OCI-LY1 (cell line): ENCODE measurements at regions not wholly inside any gene's neighbourhood (a gene's known extent, or its start where the extent isn't known, plus 50 kb on each side); places are given as distances from the start of the nearest gene placed in this dataset.

Experiments
- H2AFZ ChIP-seq: fragments of 200-600 bp; sonication (generic), shearing (Covaris generic); 2 replicates; pipeline ENCODE4 v1.6.0; 2014; ENCODE audit warnings: antibody characterized with exemption, mild to moderate bottlenecking, low read length
- H3F3A ChIP-seq: fragments of 200-600 bp; sonication (generic), shearing (Covaris generic); 2 replicates; pipeline ENCODE4 v1.6.0; 2014; ENCODE audit warnings: mild to moderate bottlenecking, antibody characterized with exemption, low read length, moderate library complexity; ENCODE audit not compliant: insufficient read depth
- H3K27ac ChIP-seq: fragments of 200-600 bp; sonication (generic); 2 replicates; pipeline ENCODE4 v1.5.1; 2014; ENCODE audit warnings: low read length, mixed run types, mild to moderate bottlenecking, low read depth; ENCODE audit not compliant: poor library complexity, severe bottlenecking
- H3K27me3 ChIP-seq: fragments of 200-600 bp; sonication (generic); 2 replicates; pipeline ENCODE4 v1.6.0; 2014; ENCODE audit warnings: antibody characterized with exemption, mild to moderate bottlenecking, low read length, moderate library complexity; ENCODE audit not compliant: insufficient read depth
- H3K36me3 ChIP-seq: fragments of 200-600 bp; sonication (generic); 2 replicates; pipeline ENCODE4 v1.6.1; 2014; ENCODE audit warnings: mild to moderate bottlenecking, antibody characterized with exemption, low read length, moderate library complexity, mixed read lengths; ENCODE audit not compliant: insufficient read depth
- H3K4me1 ChIP-seq: fragments of 200-600 bp; sonication (generic); 2 replicates; pipeline ENCODE4 v1.5.1; 2014; ENCODE audit warnings: mild to moderate bottlenecking, low read length, moderate library complexity; ENCODE audit not compliant: insufficient read depth, severe bottlenecking
- H3K4me2 ChIP-seq: fragments of 200-600 bp; sonication (generic), shearing (Covaris generic); 2 replicates; pipeline ENCODE4 v1.6.1; 2014; ENCODE audit warnings: low read length
- H3K4me3 ChIP-seq: fragments of 200-600 bp; sonication (generic); 2 replicates; pipeline ENCODE4 v1.5.1; 2014; ENCODE audit warnings: low read length, low read depth, mild to moderate bottlenecking, mixed read lengths; ENCODE audit not compliant: poor library complexity, severe bottlenecking
- H3K79me2 ChIP-seq: fragments of 200-600 bp; shearing (Covaris generic); 2 replicates; pipeline ENCODE4 v1.6.1; 2016; ENCODE audit warnings: mixed run types, low read length, mixed read lengths; ENCODE audit not compliant: insufficient read depth
- H3K9ac ChIP-seq: fragments of 200-600 bp; sonication (generic), shearing (Covaris generic); 2 replicates; pipeline ENCODE4 v1.6.1; 2014; ENCODE audit warnings: mild to moderate bottlenecking, low read length, mixed read lengths
- H3K9me2 ChIP-seq: fragments of 200-600 bp; sonication (generic), shearing (Covaris generic); 2 replicates; pipeline ENCODE4 v1.6.1; 2014; ENCODE audit warnings: low read depth, mild to moderate bottlenecking, low read length, mixed read lengths
- H3K9me3 ChIP-seq: fragments of 200-600 bp; shearing (Covaris generic); 2 replicates; pipeline ENCODE4 v1.6.1; 2014; ENCODE audit warnings: low read length, mixed read lengths
- H4K20me1 ChIP-seq: fragments of 200-600 bp; sonication (generic), shearing (Covaris generic); 2 replicates; pipeline ENCODE4 v1.6.0; 2016; ENCODE audit warnings: mild to moderate bottlenecking, low read length; ENCODE audit not compliant: insufficient read depth
- EZH2 ChIP-seq: fragments of 200-600 bp; sonication (generic), shearing (Covaris generic); IDR thresholded peaks from 2 replicates; pipeline ENCODE4 v1.8.0; 2017; ENCODE audit warnings: borderline replicate concordance, mixed run types, mild to moderate bottlenecking, antibody characterized with exemption, low read length, moderate library complexity, mixed read lengths
- TF ChIP-seq, protein P1 (sequence below): fragments of 200-600 bp; sonication (generic), shearing (Covaris generic); IDR thresholded peaks from 2 replicates; pipeline ENCODE4 v1.5.1; 2017; ENCODE audit warnings: mild to moderate bottlenecking, antibody characterized with exemption, low read length, moderate library complexity, mixed read lengths

DNA sequence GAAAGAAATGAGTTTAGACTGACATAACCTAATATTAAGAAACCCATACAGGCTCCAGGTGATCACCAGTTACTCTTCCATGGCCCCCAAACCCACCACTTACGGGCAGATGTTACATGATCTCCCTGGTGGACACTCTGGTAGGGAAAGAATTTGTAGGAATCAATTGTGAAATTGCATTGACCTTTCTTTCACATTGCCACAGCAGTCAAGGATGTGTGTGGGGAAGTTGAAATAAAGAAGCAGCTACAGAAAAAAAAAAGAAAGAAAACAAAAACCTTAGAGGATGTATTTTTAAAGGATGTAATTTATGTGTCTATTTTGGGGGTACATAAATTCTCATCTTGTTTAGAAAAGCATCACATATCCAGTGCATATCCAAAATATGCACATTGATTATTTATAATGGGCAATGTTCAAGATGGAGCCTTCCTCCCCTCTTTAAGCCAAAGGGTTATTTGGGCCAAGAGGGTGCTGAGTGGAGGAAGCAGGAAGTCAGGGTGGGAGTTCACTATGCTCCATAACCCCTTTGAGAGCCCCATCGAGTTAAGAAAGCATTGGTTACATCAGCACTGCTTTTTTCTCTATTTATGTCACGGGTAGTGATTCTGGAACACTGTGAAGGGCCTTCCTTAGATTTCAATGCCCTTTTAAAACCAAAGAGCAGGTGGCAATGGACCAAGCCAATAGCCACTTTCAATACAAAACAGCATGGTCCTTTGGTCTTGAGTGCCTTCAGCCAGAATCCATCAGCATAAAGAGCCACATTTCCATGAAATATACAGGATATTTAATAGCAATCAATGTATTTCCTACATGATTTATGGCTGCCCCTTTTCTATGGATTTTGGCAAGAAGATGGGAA, 169.6 kb downstream of the LACC1 start:
- Histone ChIP-seq H3K27ac (no peak overlapping the region), H3K4me2 (no peak overlapping the region), H2AFZ (no peak overlapping the region), H3K36me3 (no peaks in the 10 kb centered on the region), H3K4me1 (no peaks in the 10 kb centered on the region), H3F3A (no peaks in the 10 kb centered on the region), H3K9ac (no peak overlapping the region), H3K27me3 (no peaks in the 10 kb centered on the region), H3K79me2 (no peaks in the 10 kb centered on the region), H4K20me1 (no peaks in the 10 kb centered on the region), H3K9me2 (no peaks in the 10 kb centered on the region), H3K9me3 (no peaks in the 10 kb centered on the region), H3K4me3 (no peak overlapping the region)
- TF ChIP-seq, protein P1, sequence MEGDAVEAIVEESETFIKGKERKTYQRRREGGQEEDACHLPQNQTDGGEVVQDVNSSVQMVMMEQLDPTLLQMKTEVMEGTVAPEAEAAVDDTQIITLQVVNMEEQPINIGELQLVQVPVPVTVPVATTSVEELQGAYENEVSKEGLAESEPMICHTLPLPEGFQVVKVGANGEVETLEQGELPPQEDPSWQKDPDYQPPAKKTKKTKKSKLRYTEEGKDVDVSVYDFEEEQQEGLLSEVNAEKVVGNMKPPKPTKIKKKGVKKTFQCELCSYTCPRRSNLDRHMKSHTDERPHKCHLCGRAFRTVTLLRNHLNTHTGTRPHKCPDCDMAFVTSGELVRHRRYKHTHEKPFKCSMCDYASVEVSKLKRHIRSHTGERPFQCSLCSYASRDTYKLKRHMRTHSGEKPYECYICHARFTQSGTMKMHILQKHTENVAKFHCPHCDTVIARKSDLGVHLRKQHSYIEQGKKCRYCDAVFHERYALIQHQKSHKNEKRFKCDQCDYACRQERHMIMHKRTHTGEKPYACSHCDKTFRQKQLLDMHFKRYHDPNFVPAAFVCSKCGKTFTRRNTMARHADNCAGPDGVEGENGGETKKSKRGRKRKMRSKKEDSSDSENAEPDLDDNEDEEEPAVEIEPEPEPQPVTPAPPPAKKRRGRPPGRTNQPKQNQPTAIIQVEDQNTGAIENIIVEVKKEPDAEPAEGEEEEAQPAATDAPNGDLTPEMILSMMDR = no peak
- TF ChIP-seq EZH2 = no peak

DNA sequence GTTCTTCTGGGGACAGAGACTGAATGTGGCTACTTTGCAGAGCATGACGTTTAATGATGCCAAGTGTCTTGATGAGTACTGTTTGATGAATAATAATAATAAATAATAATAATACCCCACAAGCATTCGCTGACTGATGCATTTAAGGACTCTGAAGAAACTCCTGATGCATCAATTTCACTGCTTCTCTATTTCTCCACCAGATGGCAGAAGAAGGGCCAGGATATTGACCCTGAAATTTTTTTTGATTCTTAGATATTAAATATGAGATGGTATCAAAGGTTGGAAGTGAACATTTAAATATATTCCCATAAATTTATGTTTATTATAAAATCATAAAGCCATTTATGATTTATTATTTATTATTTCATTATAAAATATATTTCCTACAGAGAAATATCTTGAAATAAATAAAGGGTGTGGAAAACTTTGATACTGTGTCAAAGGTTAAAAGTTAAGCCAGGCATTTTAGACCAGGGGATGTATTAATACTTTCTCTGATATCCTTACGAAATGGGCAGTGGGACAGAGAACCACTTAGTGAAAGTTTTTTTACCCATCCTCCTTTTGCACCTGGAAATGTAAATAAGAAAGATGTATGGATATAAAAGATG, 170.9 kb downstream of the LACC1 start:
- H3K4me1 ChIP-seq = no peaks in the 10 kb centered on the region
- H3K27ac ChIP-seq = no peak overlapping the region
- H3K9me3 ChIP-seq = no peaks in the 10 kb centered on the region
- no peaks in the 10 kb centered on the region for H3K27me3 ChIP-seq
- no peak overlapping the region for H3K4me2 ChIP-seq
- H3F3A ChIP-seq = no peaks in the 10 kb centered on the region
- no peak overlapping the region for H3K4me3 ChIP-seq
- H2AFZ ChIP-seq = no peak overlapping the region
- H3K9me2 ChIP-seq = no peaks in the 10 kb centered on the region
- no peak for TF ChIP-seq EZH2
- TF ChIP-seq, protein P1 = peak; percentile 52
- H4K20me1 ChIP-seq = no peaks in the 10 kb centered on the region
- H3K9ac ChIP-seq = no peak overlapping the region
- H3K79me2 ChIP-seq = no peaks in the 10 kb centered on the region
- H3K36me3 ChIP-seq = no peaks in the 10 kb centered on the region

DNA sequence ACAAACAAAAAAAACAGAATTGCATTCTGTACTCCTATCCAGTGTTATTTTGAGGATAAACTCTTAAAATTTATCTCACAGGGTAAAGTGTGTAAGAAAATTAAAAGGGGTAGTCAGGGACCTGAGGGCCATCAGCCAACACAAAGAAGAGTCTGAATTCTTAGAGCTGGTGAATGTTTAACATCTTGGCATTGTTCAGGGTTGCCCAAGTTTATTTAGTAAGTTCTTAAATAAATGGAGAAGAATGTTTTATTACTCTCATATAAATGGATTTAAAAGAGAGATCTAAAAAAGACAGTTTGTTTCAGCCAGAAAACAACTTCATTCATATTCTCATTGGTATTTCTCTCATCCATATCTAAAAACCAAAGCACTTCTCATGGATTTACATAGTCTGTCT, 171.7 kb downstream of the LACC1 start:
- H3K79me2 ChIP-seq = no peaks in the 10 kb centered on the region
- TF ChIP-seq, protein P1 = no peak
- TF ChIP-seq EZH2 = no peak
- no peaks in the 10 kb centered on the region for H3K4me1 ChIP-seq
- no peaks in the 10 kb centered on the region for H3F3A ChIP-seq
- H3K9me3 ChIP-seq = no peaks in the 10 kb centered on the region
- no peak overlapping the region for H2AFZ ChIP-seq
- H3K27ac ChIP-seq = no peak overlapping the region
- no peaks in the 10 kb centered on the region for H4K20me1 ChIP-seq
- no peak overlapping the region for H3K9ac ChIP-seq
- H3K36me3 ChIP-seq = no peaks in the 10 kb centered on the region
- no peak overlapping the region for H3K4me3 ChIP-seq
- H3K27me3 ChIP-seq = no peaks in the 10 kb centered on the region
- no peak overlapping the region for H3K4me2 ChIP-seq
- H3K9me2 ChIP-seq = no peaks in the 10 kb centered on the region
